IMR-90 (cell line): ENCODE measurements at regions not wholly inside any gene's neighbourhood (a gene's known extent, or its start where the extent isn't known, plus 50 kb on each side); places are given as distances from the start of the nearest gene placed in this dataset.

Source experiments
- CEBPB ChIP-seq: IDR thresholded peaks from 2 replicates; pipeline ENCODE4 v1.6.1; 2012; ENCODE audit warnings: low read depth, low read length, improper control_type of control experiment
- MAFK ChIP-seq: IDR thresholded peaks from 2 replicates; pipeline ENCODE4 v1.6.1; 2012; ENCODE audit warnings: low read depth, low read length, improper control_type of control experiment
- MXI1 ChIP-seq: IDR thresholded peaks from 2 replicates; pipeline ENCODE4 v1.6.1; 2012; ENCODE audit warnings: low read depth, mild to moderate bottlenecking, low read length, moderate library complexity, borderline replicate concordance
- TF ChIP-seq, protein P1 (sequence below): conservative IDR thresholded peaks from 2 replicates; pipeline ENCODE4 v1.5.1; 2012; ENCODE audit warnings: mild to moderate bottlenecking, low read depth, low read length, improper control_type of control experiment

DNA sequence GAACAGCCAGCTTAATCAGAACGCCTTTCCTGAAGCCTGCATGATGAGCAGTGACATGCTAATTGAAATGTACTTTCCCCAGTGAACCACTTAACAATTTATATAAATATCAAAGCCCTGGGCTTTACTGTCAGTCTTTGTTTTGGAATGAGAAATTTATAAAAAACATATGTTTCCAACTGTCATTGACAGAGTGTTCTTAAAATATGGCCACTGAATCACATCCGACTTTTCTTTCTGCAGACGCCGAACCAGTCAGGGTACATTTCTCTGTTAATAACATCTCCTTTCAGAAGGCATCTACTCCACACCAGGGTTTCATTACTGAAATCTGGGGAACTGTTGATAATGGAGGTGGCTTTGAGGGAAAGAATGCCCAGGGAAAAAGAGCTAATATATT lies 343.7 kb downstream of the INSIG2 start:
- TF ChIP-seq, protein P1, sequence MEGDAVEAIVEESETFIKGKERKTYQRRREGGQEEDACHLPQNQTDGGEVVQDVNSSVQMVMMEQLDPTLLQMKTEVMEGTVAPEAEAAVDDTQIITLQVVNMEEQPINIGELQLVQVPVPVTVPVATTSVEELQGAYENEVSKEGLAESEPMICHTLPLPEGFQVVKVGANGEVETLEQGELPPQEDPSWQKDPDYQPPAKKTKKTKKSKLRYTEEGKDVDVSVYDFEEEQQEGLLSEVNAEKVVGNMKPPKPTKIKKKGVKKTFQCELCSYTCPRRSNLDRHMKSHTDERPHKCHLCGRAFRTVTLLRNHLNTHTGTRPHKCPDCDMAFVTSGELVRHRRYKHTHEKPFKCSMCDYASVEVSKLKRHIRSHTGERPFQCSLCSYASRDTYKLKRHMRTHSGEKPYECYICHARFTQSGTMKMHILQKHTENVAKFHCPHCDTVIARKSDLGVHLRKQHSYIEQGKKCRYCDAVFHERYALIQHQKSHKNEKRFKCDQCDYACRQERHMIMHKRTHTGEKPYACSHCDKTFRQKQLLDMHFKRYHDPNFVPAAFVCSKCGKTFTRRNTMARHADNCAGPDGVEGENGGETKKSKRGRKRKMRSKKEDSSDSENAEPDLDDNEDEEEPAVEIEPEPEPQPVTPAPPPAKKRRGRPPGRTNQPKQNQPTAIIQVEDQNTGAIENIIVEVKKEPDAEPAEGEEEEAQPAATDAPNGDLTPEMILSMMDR, result no peak
- TF ChIP-seq MAFK, result no peak
- TF ChIP-seq CEBPB, result no peak
- TF ChIP-seq MXI1, result no peak
